Liver (tissue), 8 donors: ENCODE measurements at regions not wholly inside any gene's neighbourhood (a gene's known extent, or its start where the extent isn't known, plus 50 kb on each side); places are given as distances from the start of the nearest gene placed in this dataset.

Experiments
- DNase-seq: peaks from one replicate; pipeline ENCODE4 v3.0.0-alpha.2; 2017; ENCODE audit warnings: low spot score
- H3K27ac ChIP-seq, 2 donors: one replicate each; pipeline ENCODE4 v1.7.0; 2013; ENCODE audit warnings: inconsistent platforms in 2 of 2, low read length in 2 of 2, control low read depth in 1 of 2, low read depth in 1 of 2, mild to moderate bottlenecking in 1 of 2
- H3K27me3 ChIP-seq, 4 donors: one replicate each; pipeline versions ENCODE4 v1.6.1 to v1.7.0; 2013; ENCODE audit warnings: low read length in 3 of 4, inconsistent platforms in 1 of 4, mild to moderate bottlenecking in 1 of 4, moderate library complexity in 1 of 4; ENCODE audit not compliant: control insufficient read depth in 4 of 4, insufficient read depth in 4 of 4
- H3K36me3 ChIP-seq, 4 donors: one replicate each; pipeline versions ENCODE4 v1.6.1 to v1.7.0; 2013; ENCODE audit warnings: low read length in 3 of 4, mild to moderate bottlenecking in 3 of 4, low read depth in 1 of 4, moderate library complexity in 1 of 4; ENCODE audit not compliant: control insufficient read depth in 4 of 4, insufficient read depth in 3 of 4
- H3K4me1 ChIP-seq, 4 donors: one replicate each; pipeline versions ENCODE4 v1.6.1 to v1.7.0; 2013; ENCODE audit warnings: low read length in 3 of 4, mild to moderate bottlenecking in 3 of 4, moderate library complexity in 1 of 4; ENCODE audit not compliant: control insufficient read depth in 4 of 4, insufficient read depth in 4 of 4
- H3K4me3 ChIP-seq, 3 donors: one replicate each; pipeline versions ENCODE4 v1.6.1 to v1.7.0; 2013; ENCODE audit warnings: low read length in 3 of 3, control low read depth in 1 of 3, low read depth in 1 of 3, mild to moderate bottlenecking in 1 of 3
- H3K9ac ChIP-seq, 2 donors: one replicate each; pipeline ENCODE4 v1.7.0; 2013; ENCODE audit warnings: low read length in 2 of 2, mild to moderate bottlenecking in 2 of 2, moderate library complexity in 2 of 2, control low read depth in 1 of 2, low read depth in 1 of 2
- H3K9me3 ChIP-seq, 4 donors: one replicate each; pipeline versions ENCODE4 v1.6.1 to v1.7.0; 2013; ENCODE audit warnings: low read length in 3 of 4; ENCODE audit not compliant: control insufficient read depth in 4 of 4
- ATF3 ChIP-seq: IDR thresholded peaks from 2 replicates; pipeline ENCODE4 v1.6.1; 2016; ENCODE audit warnings: antibody characterized with exemption
- CTCF ChIP-seq: fragments of 150-350 bp; IDR thresholded peaks from 2 replicates; pipeline ENCODE4 v1.5.1; 2017; ENCODE audit warnings: improper control_type of control experiment, low read depth, low read length; ENCODE audit not compliant: missing input control
- EGR1 ChIP-seq, 2 donors: IDR thresholded peaks; 2 replicates each; pipeline ENCODE4 v1.6.1; 2016 to 2018; ENCODE audit warnings: antibody characterized with exemption in 2 of 2, low read depth in 2 of 2
- FOXA1 ChIP-seq: IDR thresholded peaks from 2 replicates; pipeline ENCODE4 v1.6.1; 2016; ENCODE audit warnings: antibody characterized with exemption
- FOXA2 ChIP-seq: IDR thresholded peaks from 2 replicates; pipeline ENCODE4 v1.6.1; 2016; ENCODE audit warnings: antibody characterized with exemption
- GABPA ChIP-seq, 2 donors: IDR thresholded peaks in 1 of 2; conservative IDR thresholded peaks in 1 of 2; 2 replicates each; pipeline ENCODE4 v1.6.1; 2016; ENCODE audit warnings: antibody characterized with exemption in 2 of 2, mild to moderate bottlenecking in 1 of 2, moderate library complexity in 1 of 2
- HNF4A ChIP-seq, 2 donors: conservative IDR thresholded peaks; 2 replicates each; pipeline ENCODE4 v1.6.1; 2016; ENCODE audit warnings: antibody characterized with exemption in 2 of 2, mild to moderate bottlenecking in 2 of 2
- HNF4G ChIP-seq: IDR thresholded peaks from 2 replicates; pipeline ENCODE4 v1.6.1; 2016; ENCODE audit warnings: antibody characterized with exemption
- JUND ChIP-seq, 2 donors: IDR thresholded peaks; 2 replicates each; pipeline ENCODE4 v1.6.1; 2016; ENCODE audit warnings: antibody characterized with exemption in 2 of 2
- MAX ChIP-seq: IDR thresholded peaks from 2 replicates; pipeline ENCODE4 v1.6.1; 2016; ENCODE audit warnings: antibody characterized with exemption
- NR2F2 ChIP-seq: IDR thresholded peaks from 2 replicates; pipeline ENCODE4 v1.6.1; 2016; ENCODE audit warnings: antibody characterized with exemption
- RAD21 ChIP-seq, 2 donors: IDR thresholded peaks; 2 replicates each; pipeline ENCODE4 v1.6.1; 2016; ENCODE audit warnings: antibody characterized with exemption in 2 of 2, mild to moderate bottlenecking in 2 of 2
- REST ChIP-seq: IDR thresholded peaks from 2 replicates; pipeline ENCODE4 v1.6.1; 2016; ENCODE audit warnings: antibody characterized with exemption, mild to moderate bottlenecking
- RXRA ChIP-seq, 2 donors: IDR thresholded peaks; 2 replicates each; pipeline ENCODE4 v1.6.1; 2017 to 2018; ENCODE audit warnings: antibody characterized with exemption in 2 of 2, mild to moderate bottlenecking in 1 of 2
- SP1 ChIP-seq: IDR thresholded peaks from 2 replicates; pipeline ENCODE4 v1.6.1; 2018; ENCODE audit warnings: antibody characterized with exemption, mild to moderate bottlenecking
- TAF1 ChIP-seq: conservative IDR thresholded peaks from 2 replicates; pipeline ENCODE4 v1.6.1; 2016; ENCODE audit warnings: antibody characterized with exemption, mild to moderate bottlenecking
- YY1 ChIP-seq: IDR thresholded peaks from 2 replicates; pipeline ENCODE4 v1.6.1; 2016; ENCODE audit warnings: antibody characterized with exemption, mild to moderate bottlenecking
- ZBTB33 ChIP-seq: IDR thresholded peaks from 2 replicates; pipeline ENCODE4 v1.6.1; 2016; ENCODE audit warnings: antibody characterized with exemption
- WGBS: extraction: QIAGEN DNeasy Blood & Tissue Kit; methylation state at CpG from one replicate; pipeline ENCODE4 v1.1.7; 2013; 5-methylcytosine and 5-hydroxymethylcytosine counted together
- donor health status: healthy.
- donor health status: healthy.
- donor health status: healthy.
- donor health status: healthy.
- donor health status: healthy.

- Histone ChIP-seq H3K9me3 (no peaks in the 10 kb centered on the region), H3K4me1 (no peaks in the 10 kb centered on the region), H3K27ac (no peak overlapping the region), H3K27me3 (no peaks in the 10 kb centered on the region), H3K4me3 (no peak overlapping the region), H3K36me3 (no peaks in the 10 kb centered on the region), H3K9ac (no peak overlapping the region)
- DNase-seq, result no peak
- 94% methylated on average over 4 of the region's 4 CpGs for WGBS
- no peak for TF ChIP-seq FOXA1
- TF ChIP-seq ZBTB33, result no peak
- TF ChIP-seq ATF3, result no peak
- no peak for TF ChIP-seq GABPA (IDR thresholded peaks at IDR 0.05 in 1 of 2, conservative IDR thresholded peaks at IDR 0.05 in 1 of 2)
- no peak for TF ChIP-seq NR2F2
- TF ChIP-seq HNF4A (conservative IDR thresholded peaks at IDR 0.05), result no peak
- TF ChIP-seq HNF4G, result no peak
- no peak for TF ChIP-seq RAD21 (IDR thresholded peaks at IDR 0.05)
- TF ChIP-seq REST, result no peak
- no peak for TF ChIP-seq CTCF
- no peak for TF ChIP-seq RXRA (IDR thresholded peaks at IDR 0.05)
- TF ChIP-seq SP1, result no peak
- TF ChIP-seq MAX, result no peak
- TF ChIP-seq JUND (IDR thresholded peaks at IDR 0.05), result no peak
- no peak for TF ChIP-seq TAF1
- TF ChIP-seq FOXA2, result no peak
These were observed 103.8 kb upstream of the SORBS2 start for GRCh38 chr4:185915817-185916216.

- Histone ChIP-seq H3K27me3 (no peaks in the 10 kb centered on the region), H3K4me1 (no peaks in the 10 kb centered on the region), H3K9ac (no peak overlapping the region), H3K4me3 (no peak overlapping the region), H3K36me3 (no peaks in the 10 kb centered on the region), H3K27ac (no peak overlapping the region), H3K9me3 (no peaks in the 10 kb centered on the region)
- DNase-seq, result no peak
- WGBS, result 79% methylated on average over 4 of the region's 4 CpGs
- TF ChIP-seq RAD21 (IDR thresholded peaks at IDR 0.05) (no peak), YY1 (no peak), MAX (no peak), HNF4A (conservative IDR thresholded peaks at IDR 0.05) (no peak), FOXA2 (no peak), HNF4G (no peak), EGR1 (IDR thresholded peaks at IDR 0.05; ENCODE audit: low read depth in 2 of 2) (no peak), GABPA (IDR thresholded peaks at IDR 0.05 in 1 of 2, conservative IDR thresholded peaks at IDR 0.05 in 1 of 2) (no peak), RXRA (IDR thresholded peaks at IDR 0.05) (no peak), NR2F2 (no peak), TAF1 (no peak), ZBTB33 (no peak), ATF3 (no peak), SP1 (no peak), JUND (IDR thresholded peaks at IDR 0.05) (no peak), FOXA1 (no peak), CTCF (no peak)
These were observed 104.2 kb upstream of the SORBS2 start for GRCh38 chr4:185916231-185916630.
